Midbrain (tissue), 1 donor: ENCODE measurements at regions not wholly inside any gene's neighbourhood (a gene's known extent, or its start where the extent isn't known, plus 50 kb on each side); places are given as distances from the start of the nearest gene placed in this dataset.
"Not testable (repeated sequence)": the region's sequence is repeated elsewhere in the genome, so short reads cannot be mapped to it uniquely, and the experiment has no call there.

Experiments
- DNase-seq: peaks from one replicate; lab custom pipeline; 2025; lab: John Stamatoyannopoulos, UW

GRCh38 chrX:145881175-145881995 is 63.8 kb downstream of the SLITRK2 start:
- no peak for DNase-seq

- DNase-seq: no peak
These were observed 68.8 kb downstream of the SLITRK2 start for GRCh38 chrX:145886469-145886868.

GRCh38 chrX:145910017-145910416 is 92.4 kb downstream of the SLITRK2 start:
- DNase-seq: peak; percentile 30

DNA sequence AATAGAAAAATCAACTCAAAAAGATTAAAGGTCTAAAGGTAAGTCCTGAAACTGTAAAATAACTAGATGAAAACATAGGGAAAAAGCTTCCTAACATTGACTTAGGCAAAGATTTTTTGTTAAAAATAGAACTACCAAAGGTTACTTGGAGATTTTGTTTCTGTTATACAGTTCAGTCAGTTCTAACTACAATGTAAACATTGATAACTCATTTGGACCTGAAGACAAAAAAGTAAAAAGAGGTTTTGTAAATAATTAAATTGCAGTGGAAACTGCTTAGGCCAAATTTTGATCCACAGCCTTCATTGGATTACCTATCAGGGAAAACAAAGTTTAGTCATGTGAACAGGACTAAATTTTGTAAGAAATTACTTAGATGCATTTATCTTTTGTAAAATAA is 101.8 kb downstream of the SLITRK2 start:
- DNase-seq: no peak

DNA sequence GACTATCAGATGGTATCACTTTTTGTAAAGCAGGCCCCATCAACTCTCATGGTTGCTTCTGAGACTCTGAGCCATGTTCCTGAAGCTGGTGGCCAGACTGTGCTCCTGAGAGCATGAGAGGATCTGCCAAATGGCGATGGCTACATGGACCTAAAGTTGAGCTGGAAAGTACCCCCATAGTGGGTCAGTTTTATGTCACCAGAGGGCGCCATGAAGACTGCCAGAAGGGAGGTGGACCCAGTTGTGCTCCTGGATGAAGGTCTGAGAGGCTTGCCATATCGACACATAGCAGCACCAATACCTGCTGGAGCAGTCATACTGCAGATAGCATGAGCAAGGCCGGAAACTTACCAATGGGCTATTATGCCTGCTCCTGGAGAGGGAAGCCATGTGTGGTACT is 105.7 kb downstream of the SLITRK2 start:
- no peak for DNase-seq

DNA sequence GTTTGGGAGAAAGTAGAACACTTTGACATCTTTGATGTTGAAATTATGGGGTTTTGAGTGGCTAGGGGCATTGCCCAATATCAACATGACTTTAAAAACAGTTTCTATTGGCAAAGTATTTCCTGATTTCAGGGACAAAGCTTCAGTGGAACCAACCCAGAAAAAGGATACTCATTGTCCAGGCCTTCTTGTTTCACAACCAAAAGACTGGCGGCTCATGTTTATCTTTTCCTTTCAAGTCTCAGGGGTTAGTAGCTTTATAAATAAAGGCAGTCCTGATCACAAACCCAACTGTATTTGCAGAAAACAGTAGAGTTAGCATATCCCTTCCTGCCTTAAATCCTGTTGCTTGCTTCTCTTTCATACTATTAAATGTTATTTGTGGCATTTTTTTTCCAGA is 119.1 kb downstream of the SLITRK2 start:
- no peak for DNase-seq

GRCh38 chrX:145949056-145949455 is 131.4 kb downstream of the SLITRK2 start:
- DNase-seq: no peak

DNA sequence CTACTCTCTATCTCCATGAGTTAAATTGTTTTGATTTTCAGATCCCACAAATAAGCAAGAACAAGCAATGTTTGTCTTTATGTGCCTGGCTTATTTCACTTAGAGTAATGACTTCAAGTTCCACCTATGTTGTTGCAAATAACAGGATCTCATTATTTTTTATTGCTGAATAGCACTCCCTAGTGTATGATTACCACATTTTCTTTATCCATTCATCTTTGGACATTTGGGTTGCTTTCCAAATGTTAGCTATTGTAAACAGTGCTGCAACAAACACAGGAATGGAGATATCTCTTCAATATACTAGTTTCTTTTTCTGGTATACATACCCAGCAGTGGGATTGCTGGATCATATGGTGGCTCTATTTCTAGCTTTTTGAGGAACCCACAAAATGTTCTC is 136.0 kb downstream of the SLITRK2 start:
- DNase-seq: no peak

DNA sequence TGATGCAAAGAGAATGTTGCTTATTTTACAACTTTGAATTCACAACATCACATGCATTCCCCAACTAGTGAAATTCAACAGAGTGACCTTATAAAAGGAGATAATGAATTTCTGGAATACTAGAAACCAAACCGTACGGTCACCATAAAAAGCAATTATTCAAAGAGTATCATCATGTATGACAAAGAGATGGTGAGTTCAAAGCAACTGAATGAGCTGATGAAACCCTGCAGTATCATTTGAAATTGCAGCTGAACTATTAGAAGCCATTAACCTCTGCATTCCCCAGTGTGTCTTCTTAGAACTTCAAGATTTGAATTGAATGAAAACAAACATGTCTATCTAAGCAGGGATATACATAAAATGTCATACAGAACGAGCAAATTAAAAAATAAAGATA is 172.4 kb downstream of the SLITRK2 start:
- no peak for DNase-seq

DNA sequence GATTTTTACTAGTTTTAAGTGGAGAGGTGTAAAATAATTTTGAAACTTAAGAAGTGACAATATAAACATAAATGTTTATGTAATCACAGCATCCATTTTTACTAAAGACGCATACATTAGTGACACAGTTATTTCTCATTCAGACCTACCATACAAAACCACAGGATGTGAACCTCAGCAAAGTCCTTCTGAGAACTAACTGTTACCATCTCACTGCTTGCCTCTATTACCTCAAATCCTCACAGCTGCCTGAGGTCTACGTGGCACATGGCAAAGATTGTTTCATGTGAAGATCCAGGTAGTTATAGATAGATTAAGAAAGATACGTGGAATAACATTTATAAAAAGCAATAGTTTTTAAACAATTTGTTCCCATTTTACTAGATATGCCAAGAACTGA is 189.0 kb downstream of the SLITRK2 start:
- DNase-seq: no peak

- DNase-seq: no peak
These were observed 218.4 kb downstream of the SLITRK2 start for GRCh38 chrX:146036000-146036399.

DNA sequence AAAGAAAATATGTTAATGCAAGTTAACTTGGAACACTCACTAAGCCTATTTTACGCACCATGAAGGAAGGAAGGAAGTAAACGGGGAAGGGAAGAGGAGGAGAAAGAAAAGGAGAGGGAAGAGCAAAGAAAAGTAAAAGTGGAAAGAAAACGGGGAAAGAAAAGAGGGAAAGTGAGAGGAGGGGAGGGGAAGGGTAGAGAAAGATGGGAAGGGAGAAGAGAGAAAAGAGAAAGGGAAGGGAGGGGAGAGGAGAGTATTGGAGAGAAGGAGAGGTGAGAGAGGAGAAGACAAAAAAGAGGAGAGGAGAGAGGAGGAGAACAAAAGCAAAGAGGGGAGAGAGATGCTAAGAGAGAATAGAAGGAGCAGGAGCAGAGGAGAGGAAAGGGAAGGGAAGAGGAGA is 224.1 kb downstream of the SLITRK2 start:
- DNase-seq: no peak

DNA sequence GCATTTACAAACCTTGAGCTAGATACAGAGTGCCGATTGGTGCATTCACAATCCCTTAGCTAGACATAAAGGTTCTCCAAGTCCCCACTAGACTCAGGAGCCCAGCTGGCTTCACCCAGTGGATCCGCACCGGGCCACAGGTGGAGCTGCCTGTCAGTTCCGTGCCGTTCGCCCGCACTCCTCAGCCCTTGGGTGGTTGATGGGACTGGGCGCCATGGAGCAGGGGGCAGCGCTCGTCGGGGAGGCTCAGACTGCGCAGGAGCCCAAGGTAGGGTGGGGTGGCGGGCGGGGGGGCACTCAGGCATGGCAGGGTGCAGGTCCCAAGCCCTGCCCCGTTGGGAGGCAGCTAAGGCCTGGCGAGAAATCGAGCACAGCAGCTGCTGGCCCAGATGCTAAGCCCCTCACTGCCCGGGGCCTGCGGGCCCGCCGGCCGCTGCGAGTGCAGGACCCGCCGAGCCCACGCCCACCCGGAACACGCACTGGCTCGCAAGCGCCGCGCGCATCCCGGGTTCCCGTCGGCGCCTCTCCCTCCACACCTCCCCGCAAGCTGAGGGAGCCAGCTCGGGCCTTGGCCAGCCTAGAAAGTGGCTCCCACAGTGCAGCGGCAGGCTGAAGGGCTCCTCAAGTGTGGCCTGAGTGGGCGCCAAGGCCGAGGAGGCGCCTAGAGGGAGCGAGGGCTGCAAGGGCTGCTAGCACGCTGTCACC is 228.5 kb downstream of the SLITRK2 start:
- not testable (repeated sequence) for DNase-seq

GRCh38 chrX:146049568-146049967 is 231.9 kb downstream of the SLITRK2 start:
- not testable (repeated sequence) for DNase-seq

- DNase-seq: no peak
These were observed 236.7 kb downstream of the SLITRK2 start for GRCh38 chrX:146054311-146054710.

- no peak for DNase-seq
These were observed 238.1 kb downstream of the SLITRK2 start for GRCh38 chrX:146055733-146056132.

DNA sequence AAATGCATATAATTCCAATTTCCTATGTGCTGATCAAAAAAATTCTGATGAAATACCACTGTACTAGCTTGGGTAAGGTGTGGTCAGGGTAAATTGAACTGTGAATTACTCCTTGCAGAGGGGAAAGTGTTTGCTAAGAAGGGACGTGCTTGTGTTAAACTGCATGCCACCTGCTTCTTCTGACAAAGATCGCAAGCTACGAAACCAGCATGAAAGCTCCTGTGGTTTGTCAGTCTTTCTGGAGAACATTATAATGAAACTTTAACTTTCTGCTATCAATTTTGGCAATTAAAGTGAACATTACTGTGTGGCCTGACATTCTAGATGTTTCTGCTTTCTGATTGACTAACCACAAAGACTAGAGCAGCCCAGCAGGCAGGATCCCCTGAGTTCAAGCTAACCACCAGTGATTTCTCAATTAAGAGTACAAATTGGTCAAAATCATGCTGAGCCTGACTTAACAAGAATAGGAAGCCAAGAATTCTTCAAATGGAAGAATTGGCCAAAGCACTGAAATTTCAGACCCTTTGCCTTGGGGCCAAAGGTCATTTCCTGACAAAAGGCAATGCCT is 239.0 kb downstream of the SLITRK2 start:
- no peak for DNase-seq

- DNase-seq: no peak
These were observed 246.5 kb downstream of the SLITRK2 start for GRCh38 chrX:146064156-146064555.

GRCh38 chrX:146090732-146091131 is 273.1 kb downstream of the SLITRK2 start:
- no peak for DNase-seq

DNA sequence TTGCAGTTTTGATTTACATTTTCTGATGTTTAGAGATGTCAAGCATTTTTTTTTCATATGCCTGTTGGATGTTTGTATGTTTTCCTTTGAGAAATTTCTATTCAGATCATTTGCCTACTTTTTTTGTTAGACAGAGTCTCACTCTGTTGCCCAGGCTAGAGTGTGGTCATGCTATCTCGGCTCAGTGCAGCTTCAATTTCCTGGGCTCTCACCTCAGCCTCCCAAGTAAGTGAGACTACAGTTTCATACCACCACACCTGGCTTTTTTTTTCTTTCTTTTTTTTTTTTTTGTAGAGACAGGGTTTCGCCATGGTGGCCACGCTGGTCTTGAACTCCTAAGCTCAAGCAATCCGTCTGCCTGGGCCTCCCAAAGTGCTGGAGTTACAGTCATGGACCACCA is 291.7 kb downstream of the SLITRK2 start:
- DNase-seq: no peak

DNA sequence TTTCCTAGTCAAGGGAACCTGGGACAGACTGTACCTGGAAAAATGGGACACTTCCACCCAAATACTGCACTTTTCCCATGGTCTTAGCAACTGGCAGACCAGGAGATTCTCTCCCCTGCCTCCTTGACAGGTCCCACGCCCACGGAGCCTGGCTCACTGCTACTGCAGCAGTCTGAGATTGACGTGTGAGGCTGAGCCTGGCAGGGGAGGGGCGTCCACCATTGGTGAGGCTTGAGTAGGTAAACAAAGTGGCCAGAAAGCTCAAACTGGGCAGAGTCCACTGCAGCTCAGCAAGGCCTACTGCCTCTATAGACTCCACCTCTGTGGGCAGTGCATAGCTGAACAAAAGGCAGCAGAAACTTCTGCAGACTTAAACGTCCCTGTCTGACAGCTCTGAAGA is 301.4 kb downstream of the SLITRK2 start:
- DNase-seq: not testable (repeated sequence)

DNA sequence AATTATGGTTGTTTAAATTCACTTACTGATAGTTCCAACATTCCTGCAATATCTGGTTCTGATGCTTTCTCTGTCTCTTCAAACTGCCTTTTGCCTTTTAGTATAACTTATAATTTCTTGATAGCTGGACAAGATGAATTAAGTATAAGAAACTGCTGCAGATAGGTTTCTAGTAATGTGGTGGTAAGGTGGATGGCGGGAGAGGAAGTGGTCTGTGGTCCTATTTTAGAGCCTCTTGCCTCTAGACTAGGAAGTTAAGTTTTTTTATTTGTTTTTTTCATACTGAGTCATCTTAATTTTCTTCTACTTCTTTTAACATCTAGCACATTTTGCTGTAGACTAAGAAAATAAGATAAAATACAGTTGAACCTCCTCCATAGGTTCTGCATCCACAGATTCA is 310.0 kb downstream of the SLITRK2 start:
- DNase-seq: no peak

- DNase-seq: no peak
These were observed 323.6 kb downstream of the SLITRK2 start for GRCh38 chrX:146141221-146141620.
